Stomach (tissue), 4 donors: ENCODE measurements at regions not wholly inside any gene's neighbourhood (a gene's known extent, or its start where the extent isn't known, plus 50 kb on each side); places are given as distances from the start of the nearest gene placed in this dataset.

Experiments
- POLR2A ChIP-seq, 4 donors: fragments of 450-650 bp; IDR thresholded peaks; one replicate each; pipeline ENCODE4 v1.6.1; 2016; ENCODE audit warnings: antibody characterized with exemption in 4 of 4, control low read depth in 2 of 4, mild to moderate bottlenecking in 1 of 4, moderate library complexity in 1 of 4
- POLR2AphosphoS5 ChIP-seq, 3 donors: sonication (generic); formaldehyde crosslinking; IDR thresholded peaks; one replicate each; pipeline ENCODE4 v1.6.1; 2016; ENCODE audit warnings: antibody characterized with exemption in 3 of 3
- TF ChIP-seq, protein P1 (sequence below), 7 experiments: fragments of 450-650 bp in 4 of 7; fragments of 200-600 bp in 3 of 7; sonication (generic) in 3 of 7; IDR thresholded peaks; one replicate each; pipeline ENCODE4 v1.5.1; 2016 to 2019; ENCODE audit warnings: antibody characterized with exemption in 7 of 7, control low read depth in 2 of 7, mild to moderate bottlenecking in 1 of 7

DNA sequence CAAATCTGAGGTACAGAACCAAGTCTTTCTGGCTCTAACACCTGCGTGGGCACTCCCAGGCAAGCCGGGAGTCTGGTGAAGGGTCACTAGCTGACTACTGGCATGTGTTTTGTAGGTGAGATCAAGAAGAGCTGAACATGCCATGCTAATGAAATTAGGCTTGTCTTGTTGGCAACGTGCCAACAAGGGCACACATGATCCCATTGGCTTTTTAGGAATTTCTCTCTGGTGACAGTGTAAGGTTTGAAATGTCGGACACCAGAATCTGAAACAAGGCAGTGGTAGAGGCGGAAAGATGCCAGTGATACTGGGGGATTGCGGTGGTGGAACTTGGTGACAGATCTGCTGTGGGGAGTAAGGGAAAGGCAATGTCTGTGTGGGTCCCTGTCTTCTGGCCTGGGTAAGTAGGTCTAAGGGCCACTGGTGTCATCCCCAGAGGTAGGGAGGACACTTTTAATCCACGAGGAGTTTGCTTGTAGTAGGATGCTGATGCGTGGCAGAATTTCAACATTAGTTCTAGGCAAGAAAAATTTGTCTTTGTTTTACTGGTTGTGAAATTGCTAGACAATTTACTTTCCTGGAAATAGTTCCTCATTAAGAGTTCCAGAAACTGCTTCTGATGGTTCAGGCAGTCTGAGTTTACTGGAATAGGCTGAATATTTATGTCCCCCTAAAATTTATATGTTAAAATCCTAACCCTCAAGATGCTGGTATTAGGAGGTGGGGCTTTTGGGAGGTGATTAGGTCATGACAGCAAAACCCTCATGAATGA, 52.6 kb upstream of the ACMSD start:
- TF ChIP-seq, protein P1, sequence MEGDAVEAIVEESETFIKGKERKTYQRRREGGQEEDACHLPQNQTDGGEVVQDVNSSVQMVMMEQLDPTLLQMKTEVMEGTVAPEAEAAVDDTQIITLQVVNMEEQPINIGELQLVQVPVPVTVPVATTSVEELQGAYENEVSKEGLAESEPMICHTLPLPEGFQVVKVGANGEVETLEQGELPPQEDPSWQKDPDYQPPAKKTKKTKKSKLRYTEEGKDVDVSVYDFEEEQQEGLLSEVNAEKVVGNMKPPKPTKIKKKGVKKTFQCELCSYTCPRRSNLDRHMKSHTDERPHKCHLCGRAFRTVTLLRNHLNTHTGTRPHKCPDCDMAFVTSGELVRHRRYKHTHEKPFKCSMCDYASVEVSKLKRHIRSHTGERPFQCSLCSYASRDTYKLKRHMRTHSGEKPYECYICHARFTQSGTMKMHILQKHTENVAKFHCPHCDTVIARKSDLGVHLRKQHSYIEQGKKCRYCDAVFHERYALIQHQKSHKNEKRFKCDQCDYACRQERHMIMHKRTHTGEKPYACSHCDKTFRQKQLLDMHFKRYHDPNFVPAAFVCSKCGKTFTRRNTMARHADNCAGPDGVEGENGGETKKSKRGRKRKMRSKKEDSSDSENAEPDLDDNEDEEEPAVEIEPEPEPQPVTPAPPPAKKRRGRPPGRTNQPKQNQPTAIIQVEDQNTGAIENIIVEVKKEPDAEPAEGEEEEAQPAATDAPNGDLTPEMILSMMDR (IDR thresholded peaks at IDR 0.05) = no peak
- no peak for TF ChIP-seq POLR2A (IDR thresholded peaks at IDR 0.05)
- TF ChIP-seq POLR2AphosphoS5 (IDR thresholded peaks at IDR 0.05) = no peak
